ENCODE measurements at regions not wholly inside any gene's neighbourhood (a gene's known extent, or its start where the extent isn't known, plus 50 kb on each side); places are given as distances from the start of the nearest gene placed in this dataset.

- H3K27ac Mint-ChIP-seq (ENCODE audit: unreplicated experiment) = no peak overlapping the region
- H3K9me3 Mint-ChIP-seq (ENCODE audit: low read depth, unreplicated experiment) = no peaks in the 10 kb centered on the region
- CTCF ChIA-PET = no interaction called here
- no peak for DNase-seq
- H3K27me3 Mint-ChIP-seq (ENCODE audit: unreplicated experiment) = no peaks in the 10 kb centered on the region
- H3K36me3 Mint-ChIP-seq (ENCODE audit: insufficient read depth, unreplicated experiment) = no peaks in the 10 kb centered on the region
- intact Hi-C loops (cut with micrococcal nuclease; ENCODE audit: unreplicated experiment) = no loop called here
- TF ChIP-seq CTCF (IDR thresholded peaks at IDR 0.05; ENCODE audit: unreplicated experiment) = no peak
- BruUV-seq (replicated peaks) = no TSS peak
- no peak overlapping the region for H3K4me3 Mint-ChIP-seq (ENCODE audit: low read depth, unreplicated experiment)
- H3K4me1 Mint-ChIP-seq (ENCODE audit: low read depth, unreplicated experiment) = no peaks in the 10 kb centered on the region
Observed at GRCh38 chr15:36075333-36075732, 504.1 kb upstream of the CDIN1 start.

GRCh38 chr15:36079021-36079420, 500.4 kb upstream of the CDIN1 start:
- H3K9me3 Mint-ChIP-seq (ENCODE audit: low read depth, unreplicated experiment) = peaks cover 2% of the 10 kb centered on the region
- no peaks in the 10 kb centered on the region for H3K4me1 Mint-ChIP-seq (ENCODE audit: low read depth, unreplicated experiment)
- intact Hi-C loops (cut with micrococcal nuclease; ENCODE audit: unreplicated experiment) = no loop called here
- no peak overlapping the region for H3K27ac Mint-ChIP-seq (ENCODE audit: unreplicated experiment)
- BruUV-seq (replicated peaks) = no TSS peak
- no peak for DNase-seq
- no peak overlapping the region for H3K4me3 Mint-ChIP-seq (ENCODE audit: low read depth, unreplicated experiment)
- H3K36me3 Mint-ChIP-seq (ENCODE audit: insufficient read depth, unreplicated experiment) = no peaks in the 10 kb centered on the region
- CTCF ChIA-PET = no interaction called here
- no peak for TF ChIP-seq CTCF (IDR thresholded peaks at IDR 0.05; ENCODE audit: unreplicated experiment)
- no peaks in the 10 kb centered on the region for H3K27me3 Mint-ChIP-seq (ENCODE audit: unreplicated experiment)

GRCh38 chr15:36080759-36081158, 498.7 kb upstream of the CDIN1 start:
- Mint-ChIP-seq H3K27ac (ENCODE audit: unreplicated experiment) (no peak overlapping the region), H3K9me3 (ENCODE audit: low read depth, unreplicated experiment) (peaks cover 2% of the 10 kb centered on the region), H3K4me1 (ENCODE audit: low read depth, unreplicated experiment) (no peaks in the 10 kb centered on the region), H3K36me3 (ENCODE audit: insufficient read depth, unreplicated experiment) (no peaks in the 10 kb centered on the region), H3K4me3 (ENCODE audit: low read depth, unreplicated experiment) (no peak overlapping the region), H3K27me3 (ENCODE audit: unreplicated experiment) (no peaks in the 10 kb centered on the region)
- TF ChIP-seq CTCF (IDR thresholded peaks at IDR 0.05; ENCODE audit: unreplicated experiment) = no peak
- intact Hi-C loops (cut with micrococcal nuclease; ENCODE audit: unreplicated experiment) = no loop called here
- DNase-seq = no peak
- BruUV-seq (replicated peaks) = no TSS peak
- CTCF ChIA-PET = no interaction called here

- Mint-ChIP-seq H3K27ac (ENCODE audit: unreplicated experiment) (no peak overlapping the region), H3K27me3 (ENCODE audit: unreplicated experiment) (no peaks in the 10 kb centered on the region), H3K9me3 (ENCODE audit: low read depth, unreplicated experiment) (peaks cover 8% of the 10 kb centered on the region), H3K4me3 (ENCODE audit: low read depth, unreplicated experiment) (no peak overlapping the region), H3K4me1 (ENCODE audit: low read depth, unreplicated experiment) (no peaks in the 10 kb centered on the region), H3K36me3 (ENCODE audit: insufficient read depth, unreplicated experiment) (no peaks in the 10 kb centered on the region)
- intact Hi-C loops (cut with micrococcal nuclease; ENCODE audit: unreplicated experiment) = no loop called here
- DNase-seq = no peak
- TF ChIP-seq CTCF (IDR thresholded peaks at IDR 0.05; ENCODE audit: unreplicated experiment) = no peak
- BruUV-seq (replicated peaks) = no TSS peak
- CTCF ChIA-PET = no interaction called here
Observed at GRCh38 chr15:36090286-36090946, 489.0 kb upstream of the CDIN1 start.

Data from Calu3 (cell line).